HG03045 (cell line): ENCODE measurements at regions not wholly inside any gene's neighbourhood (a gene's known extent, or its start where the extent isn't known, plus 50 kb on each side); places are given as distances from the start of the nearest gene placed in this dataset.
"Not testable (repeated sequence)": the region's sequence is repeated elsewhere in the genome, so short reads cannot be mapped to it uniquely, and the experiment has no call there.

Source experiments
- ATAC-seq: cut with Tn5 transposase; IDR thresholded peaks from one replicate; pipeline ENCODE4 v1.9.1; 2021; ENCODE audit warnings: mild to moderate bottlenecking, moderate library complexity; ENCODE audit not compliant: unreplicated experiment

GRCh38 chr18:8987241-8987640 is 115.3 kb upstream of the NDUFV2 start:
- no peak for ATAC-seq

GRCh38 chr18:8988260-8988871 is 114.1 kb upstream of the NDUFV2 start:
- ATAC-seq = peak; percentile 59

GRCh38 chr18:8989017-8989416 is 113.5 kb upstream of the NDUFV2 start:
- no peak for ATAC-seq

- ATAC-seq = no peak
These were observed 112.6 kb upstream of the NDUFV2 start for GRCh38 chr18:8989855-8990254.

- ATAC-seq = no peak
These were observed 112.0 kb upstream of the NDUFV2 start for GRCh38 chr18:8990276-8991031.

GRCh38 chr18:8991155-8991554 is 111.3 kb upstream of the NDUFV2 start:
- no peak for ATAC-seq

GRCh38 chr18:8992500-8992899 is 110.0 kb upstream of the NDUFV2 start:
- not testable (repeated sequence) for ATAC-seq

- ATAC-seq = no peak
These were observed 107.9 kb upstream of the NDUFV2 start for GRCh38 chr18:8994603-8995002.

- no peak for ATAC-seq
These were observed 107.4 kb upstream of the NDUFV2 start for GRCh38 chr18:8995096-8995495.

- no peak for ATAC-seq
These were observed 105.6 kb upstream of the NDUFV2 start for GRCh38 chr18:8996771-8997432.

- no peak for ATAC-seq
These were observed 104.9 kb upstream of the NDUFV2 start for GRCh38 chr18:8997634-8998033.

- ATAC-seq = no peak
These were observed 103.8 kb upstream of the NDUFV2 start for GRCh38 chr18:8998481-8999217.

- ATAC-seq = no peak
These were observed 102.6 kb upstream of the NDUFV2 start for GRCh38 chr18:8999872-9000271.

GRCh38 chr18:9000733-9001132 is 101.8 kb upstream of the NDUFV2 start:
- no peak for ATAC-seq

- no peak for ATAC-seq
These were observed 101.3 kb upstream of the NDUFV2 start for GRCh38 chr18:9001209-9001608.

GRCh38 chr18:9003406-9004100 is 98.9 kb upstream of the NDUFV2 start:
- no peak for ATAC-seq

GRCh38 chr18:9004308-9004707 is 98.2 kb upstream of the NDUFV2 start:
- ATAC-seq = not testable (repeated sequence)

- ATAC-seq = not testable (repeated sequence)
These were observed 94.8 kb upstream of the NDUFV2 start for GRCh38 chr18:9007700-9008099.

- no peak for ATAC-seq
These were observed 94.2 kb upstream of the NDUFV2 start for GRCh38 chr18:9008200-9008708.
